ENCODE measurements at regions not wholly inside any gene's neighbourhood (a gene's known extent, or its start where the extent isn't known, plus 50 kb on each side); places are given as distances from the start of the nearest gene placed in this dataset.
"Not testable (repeated sequence)": the region's sequence is repeated elsewhere in the genome, so short reads cannot be mapped to it uniquely, and the experiment has no call there.

- DNase-seq = no peak
- intact Hi-C loops (cut with DNase I) = no loop called here
These were observed 333.3 kb upstream of the THBS1 start for GRCh38 chr15:39247574-39247973.

- intact Hi-C loops (cut with DNase I) = no loop called here
- no peak for DNase-seq
These were observed 332.7 kb upstream of the THBS1 start for GRCh38 chr15:39248204-39248603.

GRCh38 chr15:39250001-39250400 lies 330.9 kb upstream of the THBS1 start:
- intact Hi-C loops (cut with DNase I) = no loop called here

GRCh38 chr15:39250460-39251186 lies 330.3 kb upstream of the THBS1 start:
- DNase-seq = no peak
- intact Hi-C loops (cut with DNase I) = no loop called here

More at GRCh38 chr15:39250001-39250400, 330.9 kb upstream of the THBS1 start:
- no peak for DNase-seq

GRCh38 chr15:39251413-39252133 lies 329.3 kb upstream of the THBS1 start:
- intact Hi-C loops (cut with DNase I) = no loop called here
- DNase-seq = no peak

- intact Hi-C loops (cut with DNase I) = no loop called here
- DNase-seq = no peak
These were observed 328.8 kb upstream of the THBS1 start for GRCh38 chr15:39252134-39252470.

GRCh38 chr15:39253552-39253951 lies 327.3 kb upstream of the THBS1 start:
- no peak for DNase-seq
- intact Hi-C loops (cut with DNase I) = no loop called here

GRCh38 chr15:39254181-39254580 lies 326.7 kb upstream of the THBS1 start:
- no peak for DNase-seq
- intact Hi-C loops (cut with DNase I) = no loop called here

GRCh38 chr15:39255760-39256159 lies 325.1 kb upstream of the THBS1 start:
- no peak for DNase-seq
- intact Hi-C loops (cut with DNase I) = no loop called here

GRCh38 chr15:39260391-39260790 lies 320.5 kb upstream of the THBS1 start:
- DNase-seq = no peak
- intact Hi-C loops (cut with DNase I) = no loop called here

- no peak for DNase-seq
- intact Hi-C loops (cut with DNase I) = no loop called here
These were observed 320.1 kb upstream of the THBS1 start for GRCh38 chr15:39260791-39261190.

- DNase-seq; intact Hi-C loops (cut with DNase I): not testable (repeated sequence)
These were observed 319.3 kb upstream of the THBS1 start for GRCh38 chr15:39261397-39262183.

GRCh38 chr15:39262995-39263772 lies 317.7 kb upstream of the THBS1 start:
- intact Hi-C loops (cut with DNase I); DNase-seq: not testable (repeated sequence)

- no peak for DNase-seq
- intact Hi-C loops (cut with DNase I) = no loop called here
These were observed 315.6 kb upstream of the THBS1 start for GRCh38 chr15:39265261-39265660.

GRCh38 chr15:39266890-39267289 lies 314.0 kb upstream of the THBS1 start:
- no peak for DNase-seq
- intact Hi-C loops (cut with DNase I) = no loop called here

- intact Hi-C loops (cut with DNase I) = no loop called here
- no peak for DNase-seq
These were observed 313.2 kb upstream of the THBS1 start for GRCh38 chr15:39267685-39268084.

GRCh38 chr15:39269352-39269751 lies 311.5 kb upstream of the THBS1 start:
- intact Hi-C loops (cut with DNase I) = no loop called here
- no peak for DNase-seq

- no peak for DNase-seq
These were observed 311.1 kb upstream of the THBS1 start for GRCh38 chr15:39269821-39270220.

GRCh38 chr15:39270221-39270855 lies 310.5 kb upstream of the THBS1 start:
- intact Hi-C loops (cut with DNase I) = no loop called here
- DNase-seq = no peak

More at GRCh38 chr15:39269821-39270220, 311.1 kb upstream of the THBS1 start:
- intact Hi-C loops (cut with DNase I) = no loop called here

All from head of caudate nucleus (tissue), 42 donors.